ENCODE measurements at regions not wholly inside any gene's neighbourhood (a gene's known extent, or its start where the extent isn't known, plus 50 kb on each side); places are given as distances from the start of the nearest gene placed in this dataset.
"Not testable (repeated sequence)": the region's sequence is repeated elsewhere in the genome, so short reads cannot be mapped to it uniquely, and the experiment has no call there.

GRCh38 chr1:228945885-228946284, 210.6 kb downstream of the RHOU start:
- Histone ChIP-seq H3K27ac (ENCODE audit: low read depth in 1 of 2, low read length in 2 of 2) (no peak overlapping the region), H3K9me3 (ENCODE audit: control insufficient read depth in 4 of 4, low read length in 3 of 4) (no peaks in the 10 kb centered on the region), H3K4me3 (ENCODE audit: low read depth in 1 of 3, low read length in 3 of 3) (no peak overlapping the region), H3K27me3 (ENCODE audit: control insufficient read depth in 4 of 4, insufficient read depth in 4 of 4, low read length in 3 of 4) (no peaks in the 10 kb centered on the region), H3K36me3 (ENCODE audit: control insufficient read depth in 4 of 4, insufficient read depth in 3 of 4, low read depth in 1 of 4, low read length in 3 of 4) (no peaks in the 10 kb centered on the region), H3K9ac (ENCODE audit: low read depth in 1 of 2, low read length in 2 of 2) (no peak overlapping the region), H3K4me1 (ENCODE audit: control insufficient read depth in 4 of 4, insufficient read depth in 4 of 4, low read length in 3 of 4) (no peaks in the 10 kb centered on the region)
- WGBS = over 99% methylated on average over 3 of the region's 3 CpGs
- no peak for DNase-seq (ENCODE audit: low spot score)
- TF ChIP-seq REST (IDR thresholded peaks at IDR 0.05) (no peak), HNF4G (IDR thresholded peaks at IDR 0.05) (no peak), GABPA (IDR thresholded peaks at IDR 0.05 in 1 of 2, conservative IDR thresholded peaks at IDR 0.05 in 1 of 2) (no peak), NR2F2 (IDR thresholded peaks at IDR 0.05) (no peak), MAX (IDR thresholded peaks at IDR 0.05) (no peak)

- H3K27me3 ChIP-seq (ENCODE audit: control insufficient read depth in 4 of 4, insufficient read depth in 4 of 4, low read length in 3 of 4); H3K9ac ChIP-seq (ENCODE audit: low read depth in 1 of 2, low read length in 2 of 2); H3K9me3 ChIP-seq (ENCODE audit: control insufficient read depth in 4 of 4, low read length in 3 of 4); H3K4me3 ChIP-seq (ENCODE audit: low read depth in 1 of 3, low read length in 3 of 3); DNase-seq (ENCODE audit: low spot score); H3K4me1 ChIP-seq (ENCODE audit: control insufficient read depth in 4 of 4, insufficient read depth in 4 of 4, low read length in 3 of 4); H3K27ac ChIP-seq (ENCODE audit: low read depth in 1 of 2, low read length in 2 of 2); H3K36me3 ChIP-seq (ENCODE audit: control insufficient read depth in 4 of 4, insufficient read depth in 3 of 4, low read depth in 1 of 4, low read length in 3 of 4): not testable (repeated sequence)
- 79% methylated on average over 9 of the region's 9 CpGs for WGBS
These were observed 214.3 kb downstream of the RHOU start for GRCh38 chr1:228949617-228950016.

GRCh38 chr1:228953207-228953606, 217.9 kb downstream of the RHOU start:
- no peaks in the 10 kb centered on the region for H3K4me1 ChIP-seq (ENCODE audit: control insufficient read depth in 4 of 4, insufficient read depth in 4 of 4, low read length in 3 of 4)
- TF ChIP-seq NR2F2 (IDR thresholded peaks at IDR 0.05) = no peak
- no peaks in the 10 kb centered on the region for H3K27me3 ChIP-seq (ENCODE audit: control insufficient read depth in 4 of 4, insufficient read depth in 4 of 4, low read length in 3 of 4)
- no peak overlapping the region for H3K27ac ChIP-seq (ENCODE audit: low read depth in 1 of 2, low read length in 2 of 2)
- no peak for DNase-seq (ENCODE audit: low spot score)
- H3K36me3 ChIP-seq (ENCODE audit: control insufficient read depth in 4 of 4, insufficient read depth in 3 of 4, low read depth in 1 of 4, low read length in 3 of 4) = no peaks in the 10 kb centered on the region
- H3K4me3 ChIP-seq (ENCODE audit: low read depth in 1 of 3, low read length in 3 of 3) = no peak overlapping the region
- no peak overlapping the region for H3K9ac ChIP-seq (ENCODE audit: low read depth in 1 of 2, low read length in 2 of 2)
- H3K9me3 ChIP-seq (ENCODE audit: control insufficient read depth in 4 of 4, low read length in 3 of 4) = no peaks in the 10 kb centered on the region
- WGBS = 86% methylated on average over 4 of the region's 4 CpGs

- not testable (repeated sequence) for H3K4me3 ChIP-seq (ENCODE audit: low read depth in 1 of 3, low read length in 3 of 3); H3K27ac ChIP-seq (ENCODE audit: low read depth in 1 of 2, low read length in 2 of 2); H3K9me3 ChIP-seq (ENCODE audit: control insufficient read depth in 4 of 4, low read length in 3 of 4); H3K4me1 ChIP-seq (ENCODE audit: control insufficient read depth in 4 of 4, insufficient read depth in 4 of 4, low read length in 3 of 4); H3K27me3 ChIP-seq (ENCODE audit: control insufficient read depth in 4 of 4, insufficient read depth in 4 of 4, low read length in 3 of 4); DNase-seq (ENCODE audit: low spot score); H3K36me3 ChIP-seq (ENCODE audit: control insufficient read depth in 4 of 4, insufficient read depth in 3 of 4, low read depth in 1 of 4, low read length in 3 of 4); H3K9ac ChIP-seq (ENCODE audit: low read depth in 1 of 2, low read length in 2 of 2)
- 94% methylated on average over 11 of the region's 11 CpGs for WGBS
These were observed 218.5 kb downstream of the RHOU start for GRCh38 chr1:228953808-228954207.

Measured in liver (tissue), 7 donors.